ENCODE measurements at regions not wholly inside any gene's neighbourhood (a gene's known extent, or its start where the extent isn't known, plus 50 kb on each side); places are given as distances from the start of the nearest gene placed in this dataset.

DNA sequence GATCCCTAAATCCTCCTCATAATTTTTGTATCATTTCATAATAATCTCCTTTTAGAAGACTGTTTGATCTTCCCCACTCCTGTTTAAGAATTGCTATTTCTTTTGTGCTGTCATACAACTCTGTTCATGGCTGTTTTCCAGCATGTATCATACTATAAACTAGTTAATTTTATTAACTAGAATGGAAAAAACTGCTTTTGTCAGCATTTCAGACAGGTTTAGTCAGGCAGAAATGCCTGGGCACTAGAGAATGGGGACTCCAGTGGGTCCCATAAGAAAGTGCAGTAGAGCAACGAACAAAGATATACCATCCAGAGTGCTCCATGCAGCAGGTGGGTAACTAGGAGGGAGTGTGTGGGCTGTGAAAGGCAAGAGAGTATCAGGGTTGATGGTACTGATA is 523.9 kb downstream of the PLOD2 start:
- TF ChIP-seq, protein P1, sequence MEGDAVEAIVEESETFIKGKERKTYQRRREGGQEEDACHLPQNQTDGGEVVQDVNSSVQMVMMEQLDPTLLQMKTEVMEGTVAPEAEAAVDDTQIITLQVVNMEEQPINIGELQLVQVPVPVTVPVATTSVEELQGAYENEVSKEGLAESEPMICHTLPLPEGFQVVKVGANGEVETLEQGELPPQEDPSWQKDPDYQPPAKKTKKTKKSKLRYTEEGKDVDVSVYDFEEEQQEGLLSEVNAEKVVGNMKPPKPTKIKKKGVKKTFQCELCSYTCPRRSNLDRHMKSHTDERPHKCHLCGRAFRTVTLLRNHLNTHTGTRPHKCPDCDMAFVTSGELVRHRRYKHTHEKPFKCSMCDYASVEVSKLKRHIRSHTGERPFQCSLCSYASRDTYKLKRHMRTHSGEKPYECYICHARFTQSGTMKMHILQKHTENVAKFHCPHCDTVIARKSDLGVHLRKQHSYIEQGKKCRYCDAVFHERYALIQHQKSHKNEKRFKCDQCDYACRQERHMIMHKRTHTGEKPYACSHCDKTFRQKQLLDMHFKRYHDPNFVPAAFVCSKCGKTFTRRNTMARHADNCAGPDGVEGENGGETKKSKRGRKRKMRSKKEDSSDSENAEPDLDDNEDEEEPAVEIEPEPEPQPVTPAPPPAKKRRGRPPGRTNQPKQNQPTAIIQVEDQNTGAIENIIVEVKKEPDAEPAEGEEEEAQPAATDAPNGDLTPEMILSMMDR (IDR thresholded peaks at IDR 0.05), result no peak
- TF ChIP-seq POLR2A (IDR thresholded peaks at IDR 0.05), result no peak
